Vagina (tissue), 2 donors: ENCODE measurements at regions not wholly inside any gene's neighbourhood (a gene's known extent, or its start where the extent isn't known, plus 50 kb on each side); places are given as distances from the start of the nearest gene placed in this dataset.

Experiments used
- POLR2A ChIP-seq, 2 donors: fragments of 450-650 bp; IDR thresholded peaks; one replicate each; pipeline ENCODE4 v1.6.1; 2017; ENCODE audit warnings: antibody characterized with exemption in 2 of 2, mild to moderate bottlenecking in 2 of 2, moderate library complexity in 2 of 2
- POLR2AphosphoS5 ChIP-seq, 2 donors: sonication (generic); formaldehyde crosslinking; IDR thresholded peaks; one replicate each; pipeline ENCODE4 v1.9.0; 2017; ENCODE audit warnings: antibody characterized with exemption in 2 of 2, mild to moderate bottlenecking in 2 of 2, low read depth in 1 of 2; ENCODE audit not compliant: insufficient read depth in 1 of 2
- TF ChIP-seq, protein P1 (sequence below), 3 experiments: fragments of 450-650 bp in 2 of 3; fragments of 200-600 bp in 1 of 3; sonication (generic) in 1 of 3; IDR thresholded peaks; one replicate each; pipeline ENCODE4 v1.5.1; 2017 to 2019; ENCODE audit warnings: antibody characterized with exemption in 3 of 3, mild to moderate bottlenecking in 2 of 3, moderate library complexity in 2 of 3

DNA sequence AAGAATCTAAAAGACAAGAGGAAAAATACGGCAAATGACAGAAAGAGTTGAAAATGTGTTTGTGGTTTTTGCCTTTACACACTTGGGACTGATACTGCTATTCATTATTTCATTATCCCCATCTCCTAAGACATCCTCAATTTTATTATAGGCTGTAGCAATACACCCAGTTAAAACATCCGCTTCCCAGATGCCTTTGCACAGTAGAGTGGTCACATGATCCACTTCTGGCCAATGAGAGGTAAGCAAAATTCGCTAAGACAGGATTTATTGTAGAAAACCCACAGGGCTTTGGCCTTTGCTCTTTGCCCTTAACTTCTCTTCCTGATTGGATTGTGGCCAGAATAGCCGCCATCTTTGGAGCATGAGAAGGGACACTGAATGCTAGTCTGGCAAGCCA, 53.2 kb upstream of the BOC start:
- TF ChIP-seq POLR2AphosphoS5 (IDR thresholded peaks at IDR 0.05; ENCODE audit: insufficient read depth in 1 of 2, low read depth in 1 of 2), result no peak
- no peak for TF ChIP-seq POLR2A (IDR thresholded peaks at IDR 0.05)
- TF ChIP-seq, protein P1, sequence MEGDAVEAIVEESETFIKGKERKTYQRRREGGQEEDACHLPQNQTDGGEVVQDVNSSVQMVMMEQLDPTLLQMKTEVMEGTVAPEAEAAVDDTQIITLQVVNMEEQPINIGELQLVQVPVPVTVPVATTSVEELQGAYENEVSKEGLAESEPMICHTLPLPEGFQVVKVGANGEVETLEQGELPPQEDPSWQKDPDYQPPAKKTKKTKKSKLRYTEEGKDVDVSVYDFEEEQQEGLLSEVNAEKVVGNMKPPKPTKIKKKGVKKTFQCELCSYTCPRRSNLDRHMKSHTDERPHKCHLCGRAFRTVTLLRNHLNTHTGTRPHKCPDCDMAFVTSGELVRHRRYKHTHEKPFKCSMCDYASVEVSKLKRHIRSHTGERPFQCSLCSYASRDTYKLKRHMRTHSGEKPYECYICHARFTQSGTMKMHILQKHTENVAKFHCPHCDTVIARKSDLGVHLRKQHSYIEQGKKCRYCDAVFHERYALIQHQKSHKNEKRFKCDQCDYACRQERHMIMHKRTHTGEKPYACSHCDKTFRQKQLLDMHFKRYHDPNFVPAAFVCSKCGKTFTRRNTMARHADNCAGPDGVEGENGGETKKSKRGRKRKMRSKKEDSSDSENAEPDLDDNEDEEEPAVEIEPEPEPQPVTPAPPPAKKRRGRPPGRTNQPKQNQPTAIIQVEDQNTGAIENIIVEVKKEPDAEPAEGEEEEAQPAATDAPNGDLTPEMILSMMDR (IDR thresholded peaks at IDR 0.05), result no peak
